GM12878 (cell line): ENCODE measurements at regions not wholly inside any gene's neighbourhood (a gene's known extent, or its start where the extent isn't known, plus 50 kb on each side); places are given as distances from the start of the nearest gene placed in this dataset.

Source experiments
- BMI1 ChIP-seq: fragments of 450-650 bp; IDR thresholded peaks from 2 replicates; pipeline ENCODE4 v1.6.1; 2016; ENCODE audit warnings: mild to moderate bottlenecking, moderate library complexity, borderline replicate concordance
- CBFB ChIP-seq: IDR thresholded peaks from 2 replicates; pipeline ENCODE4 v1.6.1; 2016; ENCODE audit warnings: antibody characterized with exemption, low read depth
- FOXM1 ChIP-seq: IDR thresholded peaks from 2 replicates; pipeline ENCODE4 v1.6.1; 2012; ENCODE audit warnings: low read depth, mild to moderate bottlenecking, inconsistent platforms, low read length, moderate library complexity
- MEF2A ChIP-seq: IDR thresholded peaks from 2 replicates; pipeline ENCODE4 v1.6.1; 2011; ENCODE audit warnings: low read depth, mild to moderate bottlenecking, low read length, moderate library complexity; ENCODE audit not compliant: insufficient read depth
- PAX5 ChIP-seq: IDR thresholded peaks from 2 replicates; pipeline ENCODE4 v1.6.1; 2011; ENCODE audit warnings: low read depth, low read length, borderline replicate concordance
- STAT3 ChIP-seq: IDR thresholded peaks from 2 replicates; pipeline ENCODE4 v1.6.1; 2011; ENCODE audit warnings: low read depth, low read length, improper control_type of control experiment
- ZNF217 ChIP-seq: fragments of 450-650 bp; IDR thresholded peaks from 2 replicates; pipeline ENCODE4 v1.6.1; 2017; ENCODE audit warnings: antibody characterized with exemption, mild to moderate bottlenecking
- TF ChIP-seq, protein P1 (sequence below): fragments of 450-650 bp; formaldehyde crosslinking; IDR thresholded peaks from 2 replicates; pipeline ENCODE4 v1.4.0; 2020; ENCODE audit warnings: mild to moderate bottlenecking, moderate library complexity
- TF ChIP-seq, protein P2 (sequence below): fragments of 450-650 bp; formaldehyde crosslinking; IDR thresholded peaks from 2 replicates; pipeline ENCODE4 v1.5.0; 2022; ENCODE audit warnings: mild to moderate bottlenecking, missing genetic modification characterization

DNA sequence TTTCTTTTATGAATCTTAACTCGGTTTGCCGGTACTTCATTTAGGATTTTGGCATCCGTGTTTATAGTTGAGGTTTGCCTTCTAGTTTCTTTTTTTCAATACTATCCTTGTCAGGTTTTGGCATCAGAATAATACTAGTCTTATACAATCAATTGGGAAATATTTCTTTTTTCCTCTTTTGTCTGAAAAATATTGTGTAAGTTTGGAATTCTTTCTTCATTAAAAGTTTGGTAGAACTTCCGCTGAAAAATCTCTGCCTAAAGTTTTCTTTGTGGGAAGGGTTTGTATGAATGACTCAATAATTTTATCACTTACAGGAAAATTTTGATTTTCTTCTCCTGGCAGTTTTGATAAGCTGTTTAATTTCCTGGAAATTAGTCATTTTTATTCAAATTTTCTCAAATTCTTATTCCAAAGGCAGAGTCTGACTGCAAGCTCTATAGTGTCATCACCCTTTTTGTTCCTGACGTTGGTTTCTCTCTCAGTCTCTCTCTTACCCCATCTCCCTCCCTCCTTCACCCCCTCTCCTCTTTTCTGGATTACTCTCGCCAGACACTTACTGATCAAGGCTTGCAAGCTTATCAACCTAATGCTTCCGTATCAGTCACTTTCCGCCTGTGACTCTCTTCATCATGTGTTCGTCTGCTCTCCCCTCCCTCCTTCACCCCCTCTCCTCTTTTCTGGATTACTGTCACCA is 555.7 kb downstream of the TBC1D22A start (continued):
- TF ChIP-seq, protein P1, sequence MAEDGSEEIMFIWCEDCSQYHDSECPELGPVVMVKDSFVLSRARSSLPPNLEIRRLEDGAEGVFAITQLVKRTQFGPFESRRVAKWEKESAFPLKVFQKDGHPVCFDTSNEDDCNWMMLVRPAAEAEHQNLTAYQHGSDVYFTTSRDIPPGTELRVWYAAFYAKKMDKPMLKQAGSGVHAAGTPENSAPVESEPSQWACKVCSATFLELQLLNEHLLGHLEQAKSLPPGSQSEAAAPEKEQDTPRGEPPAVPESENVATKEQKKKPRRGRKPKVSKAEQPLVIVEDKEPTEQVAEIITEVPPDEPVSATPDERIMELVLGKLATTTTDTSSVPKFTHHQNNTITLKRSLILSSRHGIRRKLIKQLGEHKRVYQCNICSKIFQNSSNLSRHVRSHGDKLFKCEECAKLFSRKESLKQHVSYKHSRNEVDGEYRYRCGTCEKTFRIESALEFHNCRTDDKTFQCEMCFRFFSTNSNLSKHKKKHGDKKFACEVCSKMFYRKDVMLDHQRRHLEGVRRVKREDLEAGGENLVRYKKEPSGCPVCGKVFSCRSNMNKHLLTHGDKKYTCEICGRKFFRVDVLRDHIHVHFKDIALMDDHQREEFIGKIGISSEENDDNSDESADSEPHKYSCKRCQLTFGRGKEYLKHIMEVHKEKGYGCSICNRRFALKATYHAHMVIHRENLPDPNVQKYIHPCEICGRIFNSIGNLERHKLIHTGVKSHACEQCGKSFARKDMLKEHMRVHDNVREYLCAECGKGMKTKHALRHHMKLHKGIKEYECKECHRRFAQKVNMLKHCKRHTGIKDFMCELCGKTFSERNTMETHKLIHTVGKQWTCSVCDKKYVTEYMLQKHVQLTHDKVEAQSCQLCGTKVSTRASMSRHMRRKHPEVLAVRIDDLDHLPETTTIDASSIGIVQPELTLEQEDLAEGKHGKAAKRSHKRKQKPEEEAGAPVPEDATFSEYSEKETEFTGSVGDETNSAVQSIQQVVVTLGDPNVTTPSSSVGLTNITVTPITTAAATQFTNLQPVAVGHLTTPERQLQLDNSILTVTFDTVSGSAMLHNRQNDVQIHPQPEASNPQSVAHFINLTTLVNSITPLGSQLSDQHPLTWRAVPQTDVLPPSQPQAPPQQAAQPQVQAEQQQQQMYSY = no peak
- TF ChIP-seq STAT3 = no peak
- TF ChIP-seq BMI1 = no peak
- no peak for TF ChIP-seq PAX5
- no peak for TF ChIP-seq FOXM1
- TF ChIP-seq ZNF217 = no peak
- TF ChIP-seq CBFB = no peak
- TF ChIP-seq MEF2A = no peak
- TF ChIP-seq, protein P2, sequence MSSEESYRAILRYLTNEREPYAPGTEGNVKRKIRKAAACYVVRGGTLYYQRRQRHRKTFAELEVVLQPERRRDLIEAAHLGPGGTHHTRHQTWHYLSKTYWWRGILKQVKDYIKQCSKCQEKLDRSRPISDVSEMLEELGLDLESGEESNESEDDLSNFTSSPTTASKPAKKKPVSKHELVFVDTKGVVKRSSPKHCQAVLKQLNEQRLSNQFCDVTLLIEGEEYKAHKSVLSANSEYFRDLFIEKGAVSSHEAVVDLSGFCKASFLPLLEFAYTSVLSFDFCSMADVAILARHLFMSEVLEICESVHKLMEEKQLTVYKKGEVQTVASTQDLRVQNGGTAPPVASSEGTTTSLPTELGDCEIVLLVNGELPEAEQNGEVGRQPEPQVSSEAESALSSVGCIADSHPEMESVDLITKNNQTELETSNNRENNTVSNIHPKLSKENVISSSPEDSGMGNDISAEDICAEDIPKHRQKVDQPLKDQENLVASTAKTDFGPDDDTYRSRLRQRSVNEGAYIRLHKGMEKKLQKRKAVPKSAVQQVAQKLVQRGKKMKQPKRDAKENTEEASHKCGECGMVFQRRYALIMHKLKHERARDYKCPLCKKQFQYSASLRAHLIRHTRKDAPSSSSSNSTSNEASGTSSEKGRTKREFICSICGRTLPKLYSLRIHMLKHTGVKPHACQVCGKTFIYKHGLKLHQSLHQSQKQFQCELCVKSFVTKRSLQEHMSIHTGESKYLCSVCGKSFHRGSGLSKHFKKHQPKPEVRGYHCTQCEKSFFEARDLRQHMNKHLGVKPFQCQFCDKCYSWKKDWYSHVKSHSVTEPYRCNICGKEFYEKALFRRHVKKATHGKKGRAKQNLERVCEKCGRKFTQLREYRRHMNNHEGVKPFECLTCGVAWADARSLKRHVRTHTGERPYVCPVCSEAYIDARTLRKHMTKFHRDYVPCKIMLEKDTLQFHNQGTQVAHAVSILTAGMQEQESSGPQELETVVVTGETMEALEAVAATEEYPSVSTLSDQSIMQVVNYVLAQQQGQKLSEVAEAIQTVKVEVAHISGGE (CRISPR knock-in tag) = no peak
- TF ChIP-seq, all 136 proteins: peak for 0
